OCI-LY1 (cell line): ENCODE measurements at regions not wholly inside any gene's neighbourhood (a gene's known extent, or its start where the extent isn't known, plus 50 kb on each side); places are given as distances from the start of the nearest gene placed in this dataset.

Experiments used
- H2AFZ ChIP-seq: fragments of 200-600 bp; sonication (generic), shearing (Covaris generic); 2 replicates; pipeline ENCODE4 v1.6.0; 2014; ENCODE audit warnings: antibody characterized with exemption, mild to moderate bottlenecking, low read length
- H3F3A ChIP-seq: fragments of 200-600 bp; sonication (generic), shearing (Covaris generic); 2 replicates; pipeline ENCODE4 v1.6.0; 2014; ENCODE audit warnings: mild to moderate bottlenecking, antibody characterized with exemption, low read length, moderate library complexity; ENCODE audit not compliant: insufficient read depth
- H3K27ac ChIP-seq: fragments of 200-600 bp; sonication (generic); 2 replicates; pipeline ENCODE4 v1.5.1; 2014; ENCODE audit warnings: low read length, mixed run types, mild to moderate bottlenecking, low read depth; ENCODE audit not compliant: poor library complexity, severe bottlenecking
- H3K27me3 ChIP-seq: fragments of 200-600 bp; sonication (generic); 2 replicates; pipeline ENCODE4 v1.6.0; 2014; ENCODE audit warnings: antibody characterized with exemption, mild to moderate bottlenecking, low read length, moderate library complexity; ENCODE audit not compliant: insufficient read depth
- H3K36me3 ChIP-seq: fragments of 200-600 bp; sonication (generic); 2 replicates; pipeline ENCODE4 v1.6.1; 2014; ENCODE audit warnings: mild to moderate bottlenecking, antibody characterized with exemption, low read length, moderate library complexity, mixed read lengths; ENCODE audit not compliant: insufficient read depth
- H3K4me1 ChIP-seq: fragments of 200-600 bp; sonication (generic); 2 replicates; pipeline ENCODE4 v1.5.1; 2014; ENCODE audit warnings: mild to moderate bottlenecking, low read length, moderate library complexity; ENCODE audit not compliant: insufficient read depth, severe bottlenecking
- H3K4me2 ChIP-seq: fragments of 200-600 bp; sonication (generic), shearing (Covaris generic); 2 replicates; pipeline ENCODE4 v1.6.1; 2014; ENCODE audit warnings: low read length
- H3K4me3 ChIP-seq: fragments of 200-600 bp; sonication (generic); 2 replicates; pipeline ENCODE4 v1.5.1; 2014; ENCODE audit warnings: low read length, low read depth, mild to moderate bottlenecking, mixed read lengths; ENCODE audit not compliant: poor library complexity, severe bottlenecking
- H3K79me2 ChIP-seq: fragments of 200-600 bp; shearing (Covaris generic); 2 replicates; pipeline ENCODE4 v1.6.1; 2016; ENCODE audit warnings: mixed run types, low read length, mixed read lengths; ENCODE audit not compliant: insufficient read depth
- H3K9ac ChIP-seq: fragments of 200-600 bp; sonication (generic), shearing (Covaris generic); 2 replicates; pipeline ENCODE4 v1.6.1; 2014; ENCODE audit warnings: mild to moderate bottlenecking, low read length, mixed read lengths
- H3K9me2 ChIP-seq: fragments of 200-600 bp; sonication (generic), shearing (Covaris generic); 2 replicates; pipeline ENCODE4 v1.6.1; 2014; ENCODE audit warnings: low read depth, mild to moderate bottlenecking, low read length, mixed read lengths
- H3K9me3 ChIP-seq: fragments of 200-600 bp; shearing (Covaris generic); 2 replicates; pipeline ENCODE4 v1.6.1; 2014; ENCODE audit warnings: low read length, mixed read lengths
- H4K20me1 ChIP-seq: fragments of 200-600 bp; sonication (generic), shearing (Covaris generic); 2 replicates; pipeline ENCODE4 v1.6.0; 2016; ENCODE audit warnings: mild to moderate bottlenecking, low read length; ENCODE audit not compliant: insufficient read depth
- EZH2 ChIP-seq: fragments of 200-600 bp; sonication (generic), shearing (Covaris generic); IDR thresholded peaks from 2 replicates; pipeline ENCODE4 v1.8.0; 2017; ENCODE audit warnings: borderline replicate concordance, mixed run types, mild to moderate bottlenecking, antibody characterized with exemption, low read length, moderate library complexity, mixed read lengths
- TF ChIP-seq, protein P1 (sequence below): fragments of 200-600 bp; sonication (generic), shearing (Covaris generic); IDR thresholded peaks from 2 replicates; pipeline ENCODE4 v1.5.1; 2017; ENCODE audit warnings: mild to moderate bottlenecking, antibody characterized with exemption, low read length, moderate library complexity, mixed read lengths

GRCh38 chr2:176851889-176852483, 360.6 kb upstream of the HNRNPA3 start:
- no peaks in the 10 kb centered on the region for H3K4me1 ChIP-seq

GRCh38 chr2:176852667-176853066, 359.9 kb upstream of the HNRNPA3 start:
- Histone ChIP-seq H3K4me2 (no peak overlapping the region), H4K20me1 (no peaks in the 10 kb centered on the region), H3K36me3 (no peaks in the 10 kb centered on the region), H3K9me3 (no peaks in the 10 kb centered on the region), H3K9me2 (no peaks in the 10 kb centered on the region), H3K4me1 (no peaks in the 10 kb centered on the region), H3K79me2 (no peaks in the 10 kb centered on the region), H3K27ac (no peak overlapping the region), H3F3A (no peaks in the 10 kb centered on the region), H3K27me3 (no peaks in the 10 kb centered on the region), H2AFZ (no peak overlapping the region), H3K9ac (no peak overlapping the region), H3K4me3 (no peak overlapping the region)
- TF ChIP-seq, protein P1, sequence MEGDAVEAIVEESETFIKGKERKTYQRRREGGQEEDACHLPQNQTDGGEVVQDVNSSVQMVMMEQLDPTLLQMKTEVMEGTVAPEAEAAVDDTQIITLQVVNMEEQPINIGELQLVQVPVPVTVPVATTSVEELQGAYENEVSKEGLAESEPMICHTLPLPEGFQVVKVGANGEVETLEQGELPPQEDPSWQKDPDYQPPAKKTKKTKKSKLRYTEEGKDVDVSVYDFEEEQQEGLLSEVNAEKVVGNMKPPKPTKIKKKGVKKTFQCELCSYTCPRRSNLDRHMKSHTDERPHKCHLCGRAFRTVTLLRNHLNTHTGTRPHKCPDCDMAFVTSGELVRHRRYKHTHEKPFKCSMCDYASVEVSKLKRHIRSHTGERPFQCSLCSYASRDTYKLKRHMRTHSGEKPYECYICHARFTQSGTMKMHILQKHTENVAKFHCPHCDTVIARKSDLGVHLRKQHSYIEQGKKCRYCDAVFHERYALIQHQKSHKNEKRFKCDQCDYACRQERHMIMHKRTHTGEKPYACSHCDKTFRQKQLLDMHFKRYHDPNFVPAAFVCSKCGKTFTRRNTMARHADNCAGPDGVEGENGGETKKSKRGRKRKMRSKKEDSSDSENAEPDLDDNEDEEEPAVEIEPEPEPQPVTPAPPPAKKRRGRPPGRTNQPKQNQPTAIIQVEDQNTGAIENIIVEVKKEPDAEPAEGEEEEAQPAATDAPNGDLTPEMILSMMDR, result no peak
- TF ChIP-seq EZH2, result no peak

More at GRCh38 chr2:176851889-176852483, 360.6 kb upstream of the HNRNPA3 start:
- Histone ChIP-seq H3K9me2 (no peaks in the 10 kb centered on the region), H3K9ac (no peak overlapping the region), H3K27ac (no peak overlapping the region), H3K9me3 (no peaks in the 10 kb centered on the region), H2AFZ (no peak overlapping the region), H3K36me3 (no peaks in the 10 kb centered on the region), H3K79me2 (no peaks in the 10 kb centered on the region), H3F3A (no peaks in the 10 kb centered on the region), H3K4me2 (no peak overlapping the region), H3K27me3 (no peaks in the 10 kb centered on the region), H4K20me1 (no peaks in the 10 kb centered on the region), H3K4me3 (no peak overlapping the region)
- TF ChIP-seq EZH2, result no peak
- TF ChIP-seq, protein P1, result no peak

DNA sequence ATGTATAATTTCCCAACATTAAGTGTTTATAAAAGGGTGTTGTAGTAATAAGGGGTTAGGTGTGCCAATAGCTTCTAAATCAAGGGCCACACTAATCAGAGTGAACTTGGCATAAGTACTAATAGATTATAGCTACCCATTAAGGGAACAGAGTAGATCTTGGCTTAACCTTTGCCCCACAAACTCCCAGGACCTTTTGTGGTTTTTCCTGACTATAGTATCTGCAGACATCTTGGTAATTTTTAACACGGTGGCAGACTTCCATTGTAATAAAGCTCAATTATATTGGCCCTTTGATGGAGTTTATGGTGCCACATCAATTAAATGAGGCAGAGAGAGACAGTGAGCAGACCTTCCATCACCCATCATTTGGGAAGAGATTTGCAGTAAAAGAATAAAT, 358.5 kb upstream of the HNRNPA3 start:
- Histone ChIP-seq H3K4me3 (no peak overlapping the region), H4K20me1 (no peaks in the 10 kb centered on the region), H3K27me3 (no peaks in the 10 kb centered on the region), H3K9ac (no peak overlapping the region), H3K27ac (no peak overlapping the region), H3K9me3 (no peaks in the 10 kb centered on the region), H3K9me2 (no peaks in the 10 kb centered on the region), H3F3A (no peaks in the 10 kb centered on the region), H3K79me2 (no peaks in the 10 kb centered on the region), H2AFZ (no peak overlapping the region), H3K4me1 (no peaks in the 10 kb centered on the region), H3K36me3 (no peaks in the 10 kb centered on the region), H3K4me2 (no peak overlapping the region)
- TF ChIP-seq, protein P1, result no peak
- TF ChIP-seq EZH2, result no peak
